CD4-positive, alpha-beta T cell treated with Interleukin-6 at 100 ng/mL for 8 hours (primary cell): ENCODE measurements at regions not wholly inside any gene's neighbourhood (a gene's known extent, or its start where the extent isn't known, plus 50 kb on each side); places are given as distances from the start of the nearest gene placed in this dataset.
"Not testable (repeated sequence)": the region's sequence is repeated elsewhere in the genome, so short reads cannot be mapped to it uniquely, and the experiment has no call there.

ENCODE experiments used
- DNase-seq: peaks from one replicate; pipeline ENCODE4 v3.0.0-alpha.2; 2020; ENCODE audit warnings: mixed read lengths, low spot score

- no peak for DNase-seq
Measured at GRCh38 chr4:164313853-164314252, 440.1 kb upstream of the SMIM31 start.

- no peak for DNase-seq
Measured at GRCh38 chr4:164318350-164318749, 435.6 kb upstream of the SMIM31 start.

- no peak for DNase-seq
Measured at GRCh38 chr4:164319688-164320087, 434.2 kb upstream of the SMIM31 start.

GRCh38 chr4:164320847-164321246, 433.1 kb upstream of the SMIM31 start:
- no peak for DNase-seq

- DNase-seq = no peak
Measured at GRCh38 chr4:164326056-164326455, 427.9 kb upstream of the SMIM31 start.

GRCh38 chr4:164337219-164337944, 416.5 kb upstream of the SMIM31 start:
- DNase-seq = no peak

- no peak for DNase-seq
Measured at GRCh38 chr4:164343472-164343976, 410.4 kb upstream of the SMIM31 start.

GRCh38 chr4:164345756-164346155, 408.2 kb upstream of the SMIM31 start:
- DNase-seq = no peak

- DNase-seq = no peak
Measured at GRCh38 chr4:164350061-164350460, 403.9 kb upstream of the SMIM31 start.

- DNase-seq = not testable (repeated sequence)
Measured at GRCh38 chr4:164350716-164351115, 403.2 kb upstream of the SMIM31 start.

- DNase-seq = no peak
Measured at GRCh38 chr4:164357957-164358356, 396.0 kb upstream of the SMIM31 start.

GRCh38 chr4:164358400-164358799, 395.5 kb upstream of the SMIM31 start:
- no peak for DNase-seq

- no peak for DNase-seq
Measured at GRCh38 chr4:164359881-164360280, 394.1 kb upstream of the SMIM31 start.

- no peak for DNase-seq
Measured at GRCh38 chr4:164368894-164369293, 385.0 kb upstream of the SMIM31 start.

GRCh38 chr4:164373021-164373420, 380.9 kb upstream of the SMIM31 start:
- DNase-seq = no peak

- no peak for DNase-seq
Measured at GRCh38 chr4:164377277-164377676, 376.7 kb upstream of the SMIM31 start.

GRCh38 chr4:164378361-164378760, 375.6 kb upstream of the SMIM31 start:
- DNase-seq = no peak

GRCh38 chr4:164379694-164380093, 374.2 kb upstream of the SMIM31 start:
- no peak for DNase-seq

GRCh38 chr4:164381859-164382258, 372.1 kb upstream of the SMIM31 start:
- DNase-seq = no peak

GRCh38 chr4:164383058-164383357, 370.9 kb upstream of the SMIM31 start:
- DNase-seq = no peak

GRCh38 chr4:164383358-164384220, 370.3 kb upstream of the SMIM31 start:
- no peak for DNase-seq

- DNase-seq = no peak
Measured at GRCh38 chr4:164384416-164384815, 369.5 kb upstream of the SMIM31 start.

- no peak for DNase-seq
Measured at GRCh38 chr4:164396439-164396838, 357.5 kb upstream of the SMIM31 start.
